ENCODE measurements at regions not wholly inside any gene's neighbourhood (a gene's known extent, or its start where the extent isn't known, plus 50 kb on each side); places are given as distances from the start of the nearest gene placed in this dataset.

DNA sequence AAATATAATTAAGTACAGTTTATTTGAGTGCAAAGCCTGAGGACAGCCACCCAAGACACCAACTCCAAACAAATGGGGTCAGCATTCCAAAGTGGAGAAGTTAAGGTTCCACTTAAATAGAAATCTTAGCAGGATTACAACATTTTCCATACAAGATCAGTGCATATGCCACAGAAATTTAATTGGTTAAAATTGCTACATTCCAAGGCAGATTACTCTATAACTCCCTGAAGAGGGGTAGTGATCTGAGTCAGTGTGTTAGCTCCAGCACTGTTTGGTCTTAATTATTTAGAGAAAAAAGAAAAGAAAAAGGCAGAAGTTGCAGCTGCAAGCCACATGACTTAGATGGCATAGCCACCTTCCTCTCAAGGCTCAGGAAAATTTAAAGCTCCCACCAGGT lies 297.5 kb downstream of the HHIPL2 start:
- H3K27ac ChIP-seq, result no peak overlapping the region
- no peak for TF ChIP-seq ZFX (IDR thresholded peaks at IDR 0.05)
- TF ChIP-seq, protein P1, sequence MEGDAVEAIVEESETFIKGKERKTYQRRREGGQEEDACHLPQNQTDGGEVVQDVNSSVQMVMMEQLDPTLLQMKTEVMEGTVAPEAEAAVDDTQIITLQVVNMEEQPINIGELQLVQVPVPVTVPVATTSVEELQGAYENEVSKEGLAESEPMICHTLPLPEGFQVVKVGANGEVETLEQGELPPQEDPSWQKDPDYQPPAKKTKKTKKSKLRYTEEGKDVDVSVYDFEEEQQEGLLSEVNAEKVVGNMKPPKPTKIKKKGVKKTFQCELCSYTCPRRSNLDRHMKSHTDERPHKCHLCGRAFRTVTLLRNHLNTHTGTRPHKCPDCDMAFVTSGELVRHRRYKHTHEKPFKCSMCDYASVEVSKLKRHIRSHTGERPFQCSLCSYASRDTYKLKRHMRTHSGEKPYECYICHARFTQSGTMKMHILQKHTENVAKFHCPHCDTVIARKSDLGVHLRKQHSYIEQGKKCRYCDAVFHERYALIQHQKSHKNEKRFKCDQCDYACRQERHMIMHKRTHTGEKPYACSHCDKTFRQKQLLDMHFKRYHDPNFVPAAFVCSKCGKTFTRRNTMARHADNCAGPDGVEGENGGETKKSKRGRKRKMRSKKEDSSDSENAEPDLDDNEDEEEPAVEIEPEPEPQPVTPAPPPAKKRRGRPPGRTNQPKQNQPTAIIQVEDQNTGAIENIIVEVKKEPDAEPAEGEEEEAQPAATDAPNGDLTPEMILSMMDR (conservative IDR thresholded peaks at IDR 0.05), result no peak

DNA sequence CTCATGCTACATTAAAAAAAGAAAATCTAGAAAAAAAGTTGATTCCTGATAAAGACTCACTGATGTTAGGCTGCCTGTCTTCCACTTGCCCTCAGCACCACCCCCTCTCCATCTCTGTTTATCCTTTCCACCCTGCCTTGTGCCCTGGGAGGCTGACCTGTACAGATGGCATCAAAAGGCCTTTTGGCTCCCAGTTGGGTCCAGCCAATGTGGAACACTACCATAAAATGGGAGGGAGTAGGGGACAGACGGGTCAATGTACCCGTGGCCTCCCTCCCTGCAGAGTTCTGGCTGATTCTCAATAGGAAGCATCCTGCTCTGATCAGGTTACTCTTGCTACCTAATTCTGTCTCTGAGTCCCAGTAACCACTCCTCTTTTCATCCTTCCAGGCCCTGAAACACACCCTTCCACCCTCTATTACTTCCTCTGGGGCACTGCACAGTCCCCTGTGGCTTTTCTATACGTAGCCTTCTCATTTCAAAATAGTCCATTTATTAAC lies 300.0 kb downstream of the HHIPL2 start:
- H3K27ac ChIP-seq, result no peak overlapping the region
- TF ChIP-seq, protein P1 (conservative IDR thresholded peaks at IDR 0.05), result no peak
- TF ChIP-seq ZFX (IDR thresholded peaks at IDR 0.05), result no peak

DNA sequence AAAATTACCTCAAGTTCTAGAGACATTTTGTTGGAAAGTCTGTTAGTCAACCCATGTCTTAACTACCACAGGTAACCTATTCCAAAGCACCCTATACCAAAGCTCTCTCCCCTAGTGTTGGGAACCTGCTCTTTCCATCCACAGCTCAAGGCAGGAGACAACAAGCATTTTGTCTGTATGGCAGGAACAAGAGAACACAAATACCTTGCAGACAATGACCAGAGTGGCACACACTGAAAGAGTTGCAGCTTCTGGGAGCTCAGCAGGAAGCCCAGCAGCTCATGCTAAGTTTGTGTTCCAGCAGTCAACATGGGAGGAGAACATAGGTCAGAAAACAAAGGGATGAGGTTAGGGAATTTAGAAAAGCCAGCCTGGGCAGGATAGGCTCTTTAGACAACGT lies 300.8 kb downstream of the HHIPL2 start:
- no peak overlapping the region for H3K27ac ChIP-seq
- no peak for TF ChIP-seq ZFX (IDR thresholded peaks at IDR 0.05)
- TF ChIP-seq, protein P1 (conservative IDR thresholded peaks at IDR 0.05), result no peak

DNA sequence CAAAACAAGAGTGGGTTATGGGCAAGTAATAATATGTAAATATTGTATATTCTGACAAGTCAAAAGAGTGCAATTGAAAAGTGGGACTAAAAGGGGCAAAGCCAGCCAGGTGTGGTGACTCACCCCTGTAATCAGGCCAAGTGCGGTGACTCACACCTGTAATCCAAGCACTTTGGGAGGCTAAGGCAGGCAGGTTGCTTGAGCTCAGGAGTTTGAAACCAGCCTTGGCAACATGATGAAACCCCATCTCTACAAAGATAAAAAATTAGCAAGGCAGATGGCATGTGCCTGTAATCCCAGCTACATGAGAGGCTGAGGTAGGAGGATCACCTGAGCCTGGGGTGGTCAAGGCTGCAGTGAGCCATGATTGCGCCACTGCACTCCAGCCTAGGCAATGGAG lies 304.0 kb downstream of the HHIPL2 start:
- TF ChIP-seq, protein P1 (conservative IDR thresholded peaks at IDR 0.05), result no peak
- TF ChIP-seq ZFX (IDR thresholded peaks at IDR 0.05), result no peak
- H3K27ac ChIP-seq, result no peak overlapping the region

DNA sequence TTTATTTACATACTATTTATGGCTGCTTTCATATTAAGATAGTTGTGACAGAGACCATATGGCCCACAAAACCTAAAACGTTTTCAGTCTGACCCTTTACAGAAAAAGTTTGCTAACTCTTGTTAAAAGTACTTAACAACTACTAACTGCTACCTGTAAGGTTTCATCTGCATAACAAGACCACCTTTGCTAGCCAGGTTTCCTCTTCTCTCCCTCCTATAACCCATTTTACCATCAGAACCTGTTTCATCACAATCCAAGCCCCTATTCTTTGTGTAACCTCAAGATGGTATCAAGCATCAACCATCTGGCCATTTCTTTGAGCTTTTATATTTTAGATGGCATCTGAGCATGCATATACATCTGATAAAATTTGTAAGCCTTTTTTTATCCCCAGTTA lies 305.4 kb downstream of the HHIPL2 start:
- H3K27ac ChIP-seq, result no peak overlapping the region
- TF ChIP-seq, protein P1 (conservative IDR thresholded peaks at IDR 0.05), result no peak

DNA sequence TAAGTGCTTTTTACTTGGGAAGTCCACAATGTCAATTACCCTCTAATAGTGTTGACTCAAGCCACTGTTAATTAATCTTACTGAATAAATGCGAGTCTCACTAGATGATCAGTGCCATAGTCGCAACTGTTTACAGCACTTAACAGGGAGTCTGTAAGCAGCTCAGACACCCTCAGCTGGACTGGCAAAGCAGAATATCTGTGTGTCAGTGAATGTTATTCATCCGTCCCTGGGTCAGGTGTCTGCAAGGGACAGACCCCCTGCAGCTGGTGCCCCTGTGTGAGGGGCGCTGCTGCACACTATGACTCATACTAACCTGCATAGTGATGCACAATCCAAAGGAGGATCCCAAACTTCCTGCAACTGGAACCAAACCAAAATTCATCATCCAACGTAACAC lies 306.5 kb downstream of the HHIPL2 start:
- no peak overlapping the region for H3K27ac ChIP-seq
- TF ChIP-seq, protein P1 (conservative IDR thresholded peaks at IDR 0.05), result no peak
- TF ChIP-seq ZFX (IDR thresholded peaks at IDR 0.05), result no peak

DNA sequence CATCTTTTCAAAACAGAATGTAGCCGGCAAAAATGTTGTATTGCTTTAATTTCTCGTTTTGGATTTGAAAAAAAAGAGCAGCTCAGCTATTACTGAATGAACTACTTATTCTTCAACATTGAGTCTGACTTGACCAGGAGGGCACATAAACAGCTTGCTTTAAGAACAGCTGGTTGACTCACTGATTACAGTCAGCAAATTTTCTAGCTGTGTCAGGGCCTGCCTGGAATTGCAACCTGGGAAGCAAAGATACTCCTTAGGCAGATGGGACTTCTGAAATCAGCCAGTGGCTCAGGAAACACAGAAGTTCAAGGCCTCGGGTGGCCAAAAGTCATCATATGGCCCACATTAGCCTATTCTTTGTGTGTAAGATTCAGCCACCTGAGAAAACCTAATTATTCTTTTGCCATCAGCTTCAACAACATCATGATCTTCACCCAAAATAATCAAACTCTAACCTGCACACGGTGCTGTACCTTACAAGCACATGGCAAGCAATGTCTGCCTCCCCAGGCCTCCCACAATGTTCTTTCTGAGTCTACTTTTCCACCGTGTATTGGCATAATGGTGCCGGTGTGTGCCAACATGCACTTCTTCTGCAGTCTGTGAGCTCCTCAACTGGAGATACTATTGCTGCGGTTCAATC lies 307.2 kb downstream of the HHIPL2 start:
- no peak overlapping the region for H3K27ac ChIP-seq
- TF ChIP-seq ZFX (IDR thresholded peaks at IDR 0.05), result no peak
- TF ChIP-seq, protein P1 (conservative IDR thresholded peaks at IDR 0.05), result no peak

All from C4-2B (cell line).